ENCODE measurements at regions not wholly inside any gene's neighbourhood (a gene's known extent, or its start where the extent isn't known, plus 50 kb on each side); places are given as distances from the start of the nearest gene placed in this dataset.
A peak's percentile ranks its signal among the peaks of the same experiment; 100 is the strongest.

DNA sequence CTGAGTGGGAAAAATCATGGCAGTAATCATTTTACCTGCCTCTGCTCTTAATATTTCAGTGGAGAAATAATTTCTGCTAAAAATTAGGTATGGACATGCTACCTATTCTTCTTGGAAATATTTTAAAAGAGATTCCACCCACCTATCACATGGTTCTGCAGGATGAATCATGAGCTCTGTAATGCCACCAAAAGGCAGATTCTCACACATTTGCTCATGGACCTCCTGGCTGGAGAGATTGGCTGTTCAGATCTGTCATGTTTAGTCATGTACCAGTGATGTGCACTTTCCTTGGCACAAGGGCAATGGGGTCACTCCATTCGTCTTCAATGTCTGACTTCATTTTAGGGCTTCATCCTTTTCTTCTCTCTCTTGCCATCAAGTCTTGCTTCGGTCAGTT is 101.8 kb upstream of the MBNL2 start:
- no peak overlapping the region for H3K9ac ChIP-seq (ENCODE audit: control insufficient read depth, extremely low read depth, insufficient read depth, low read length)
- no peaks in the 10 kb centered on the region for H3K79me2 ChIP-seq (ENCODE audit: control insufficient read depth, insufficient read depth, low read length)
- no peak overlapping the region for H2AFZ ChIP-seq (ENCODE audit: control insufficient read depth, low read length)
- no peak overlapping the region for H3K4me3 ChIP-seq (ENCODE audit: control insufficient read depth in 2 of 3, extremely low read depth in 1 of 3, insufficient read depth in 2 of 3, low read depth in 1 of 3, low read length in 3 of 3)
- H3K36me3 ChIP-seq (ENCODE audit: control insufficient read depth in 2 of 2, extremely low read depth in 1 of 2, insufficient read depth in 2 of 2, low read length in 2 of 2): no peaks in the 10 kb centered on the region
- no peaks in the 10 kb centered on the region for H4K20me1 ChIP-seq (ENCODE audit: control insufficient read depth, extremely low read depth, insufficient read depth, low read length)
- H3K9me1 ChIP-seq (ENCODE audit: control insufficient read depth, extremely low read depth, insufficient read depth, low read length): no peaks in the 10 kb centered on the region
- no peaks in the 10 kb centered on the region for H3K9me3 ChIP-seq (ENCODE audit: control insufficient read depth, low read depth, low read length)
- FAIRE-seq (peak; percentile 94), DNase-seq (ENCODE audit: low read depth, low spot score) (peak; percentile 50)
- no peak overlapping the region for H3K4me2 ChIP-seq (ENCODE audit: control insufficient read depth, extremely low read depth, insufficient read depth, low read depth, low read length)
- TF ChIP-seq, protein P1, sequence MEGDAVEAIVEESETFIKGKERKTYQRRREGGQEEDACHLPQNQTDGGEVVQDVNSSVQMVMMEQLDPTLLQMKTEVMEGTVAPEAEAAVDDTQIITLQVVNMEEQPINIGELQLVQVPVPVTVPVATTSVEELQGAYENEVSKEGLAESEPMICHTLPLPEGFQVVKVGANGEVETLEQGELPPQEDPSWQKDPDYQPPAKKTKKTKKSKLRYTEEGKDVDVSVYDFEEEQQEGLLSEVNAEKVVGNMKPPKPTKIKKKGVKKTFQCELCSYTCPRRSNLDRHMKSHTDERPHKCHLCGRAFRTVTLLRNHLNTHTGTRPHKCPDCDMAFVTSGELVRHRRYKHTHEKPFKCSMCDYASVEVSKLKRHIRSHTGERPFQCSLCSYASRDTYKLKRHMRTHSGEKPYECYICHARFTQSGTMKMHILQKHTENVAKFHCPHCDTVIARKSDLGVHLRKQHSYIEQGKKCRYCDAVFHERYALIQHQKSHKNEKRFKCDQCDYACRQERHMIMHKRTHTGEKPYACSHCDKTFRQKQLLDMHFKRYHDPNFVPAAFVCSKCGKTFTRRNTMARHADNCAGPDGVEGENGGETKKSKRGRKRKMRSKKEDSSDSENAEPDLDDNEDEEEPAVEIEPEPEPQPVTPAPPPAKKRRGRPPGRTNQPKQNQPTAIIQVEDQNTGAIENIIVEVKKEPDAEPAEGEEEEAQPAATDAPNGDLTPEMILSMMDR (optimal IDR thresholded peaks at IDR 0.05 in 1 of 3, IDR thresholded peaks at IDR 0.05 in 1 of 3, conservative IDR thresholded peaks at IDR 0.05 in 1 of 3; ENCODE audit: extremely low read depth in 1 of 3, insufficient read depth in 2 of 3, low read length in 3 of 3): no peak
- TF ChIP-seq EZH2 (IDR thresholded peaks at IDR 0.05; ENCODE audit: low read length): no peak
- peak overlapping the region; percentile 63 for H3K27ac ChIP-seq (ENCODE audit: control insufficient read depth, insufficient read depth, low read length)
- no peaks in the 10 kb centered on the region for H3K27me3 ChIP-seq (ENCODE audit: control insufficient read depth, extremely low read depth, insufficient read depth, low read length)
- dilution Hi-C loops (cut with MboI; ENCODE audit: extremely low pct_ligation_motif_present, low sequenced_read_pairs): no loop called here
- peaks cover 46% of the 10 kb centered on the region for H3K4me1 ChIP-seq (ENCODE audit: control insufficient read depth, extremely low read depth, insufficient read depth, low read length)

- Histone ChIP-seq H3K4me3 (ENCODE audit: control insufficient read depth in 2 of 3, extremely low read depth in 1 of 3, insufficient read depth in 2 of 3, low read depth in 1 of 3, low read length in 3 of 3) (no peak overlapping the region), H3K36me3 (ENCODE audit: control insufficient read depth in 2 of 2, extremely low read depth in 1 of 2, insufficient read depth in 2 of 2, low read length in 2 of 2) (no peaks in the 10 kb centered on the region), H3K9me3 (ENCODE audit: control insufficient read depth, low read depth, low read length) (no peaks in the 10 kb centered on the region), H3K27me3 (ENCODE audit: control insufficient read depth, extremely low read depth, insufficient read depth, low read length) (no peaks in the 10 kb centered on the region), H3K27ac (ENCODE audit: control insufficient read depth, insufficient read depth, low read length) (peak overlapping the region; percentile 63), H3K9ac (ENCODE audit: control insufficient read depth, extremely low read depth, insufficient read depth, low read length) (no peak overlapping the region), H3K9me1 (ENCODE audit: control insufficient read depth, extremely low read depth, insufficient read depth, low read length) (no peaks in the 10 kb centered on the region), H3K4me2 (ENCODE audit: control insufficient read depth, extremely low read depth, insufficient read depth, low read depth, low read length) (no peak overlapping the region), H3K4me1 (ENCODE audit: control insufficient read depth, extremely low read depth, insufficient read depth, low read length) (peaks cover 53% of the 10 kb centered on the region), H3K79me2 (ENCODE audit: control insufficient read depth, insufficient read depth, low read length) (no peaks in the 10 kb centered on the region), H4K20me1 (ENCODE audit: control insufficient read depth, extremely low read depth, insufficient read depth, low read length) (no peaks in the 10 kb centered on the region), H2AFZ (ENCODE audit: control insufficient read depth, low read length) (no peak overlapping the region)
- dilution Hi-C loops (cut with MboI; ENCODE audit: extremely low pct_ligation_motif_present, low sequenced_read_pairs): no loop called here
- TF ChIP-seq, protein P1 (optimal IDR thresholded peaks at IDR 0.05 in 1 of 3, IDR thresholded peaks at IDR 0.05 in 1 of 3, conservative IDR thresholded peaks at IDR 0.05 in 1 of 3; ENCODE audit: extremely low read depth in 1 of 3, insufficient read depth in 2 of 3, low read length in 3 of 3): no peak
- TF ChIP-seq EZH2 (IDR thresholded peaks at IDR 0.05; ENCODE audit: low read length): no peak
- peak; percentile 40 for DNase-seq (ENCODE audit: low read depth, low spot score)
- FAIRE-seq: no peak
Measured at GRCh38 chr13:97120976-97121375, 101.2 kb upstream of the MBNL2 start.

Measured in keratinocyte (primary cell).